Upper lobe of left lung (tissue), 6 donors: ENCODE measurements at regions not wholly inside any gene's neighbourhood (a gene's known extent, or its start where the extent isn't known, plus 50 kb on each side); places are given as distances from the start of the nearest gene placed in this dataset.
A peak's percentile ranks its signal among the peaks of the same experiment; 100 is the strongest.

Experiments
- ATAC-seq, 2 donors: fragments of 200-7000 bp; cut with Tn5 transposase; one replicate each; pipeline ENCODE4 v1.9.1; 2022; ENCODE audit warnings: mild to moderate bottlenecking in 2 of 2, moderate library complexity in 2 of 2; ENCODE audit not compliant: low FRiP score in 2 of 2
- DNase-seq, 2 donors: peaks; one replicate each; pipeline ENCODE4 v3.0.0-alpha.2; 2019 to 2020
- H3K27ac ChIP-seq, 4 donors: fragments of 200-600 bp; sonication (generic); one replicate each; pipeline ENCODE4 v1.5.1; 2016 to 2019
- H3K27me3 ChIP-seq, 4 donors: fragments of 200-600 bp; sonication (generic); one replicate each; pipeline ENCODE4 v1.5.1; 2017 to 2019
- H3K36me3 ChIP-seq, 4 donors: fragments of 200-600 bp; sonication (generic); one replicate each; pipeline ENCODE4 v1.5.1; 2016 to 2019
- H3K4me1 ChIP-seq, 4 donors: fragments of 200-600 bp; sonication (generic); one replicate each; pipeline ENCODE4 v1.5.1; 2018 to 2019
- H3K4me3 ChIP-seq, 4 donors: fragments of 200-600 bp; sonication (generic); one replicate each; pipeline ENCODE4 v1.5.1; 2017 to 2019; ENCODE audit warnings: mild to moderate bottlenecking in 2 of 4, moderate library complexity in 1 of 4
- H3K9me3 ChIP-seq, 4 donors: fragments of 200-600 bp; sonication (generic); one replicate each; pipeline ENCODE4 v1.5.1; 2018 to 2019
- CTCF ChIP-seq, 6 experiments: fragments of 450-650 bp in 4 of 6; fragments of 200-600 bp in 2 of 6; sonication (generic) in 2 of 6; IDR thresholded peaks; one replicate each; pipeline ENCODE4 v1.5.1; 2016 to 2019; ENCODE audit warnings: antibody characterized with exemption in 6 of 6
- EP300 ChIP-seq, 4 donors: sonication (generic); formaldehyde crosslinking; IDR thresholded peaks; one replicate each; pipeline ENCODE4 v1.5.1; 2017; ENCODE audit warnings: antibody characterized with exemption in 4 of 4, control low read depth in 2 of 4
- POLR2A ChIP-seq, 4 donors: fragments of 450-650 bp; IDR thresholded peaks; one replicate each; pipeline ENCODE4 v1.5.1; 2016 to 2017; ENCODE audit warnings: antibody characterized with exemption in 4 of 4, mild to moderate bottlenecking in 2 of 4
- POLR2AphosphoS5 ChIP-seq, 2 donors: sonication (generic); formaldehyde crosslinking; IDR thresholded peaks; one replicate each; pipeline ENCODE4 v1.5.1; 2017; ENCODE audit warnings: antibody characterized with exemption in 2 of 2
- WGBS, 2 donors: methylation state at CpG; one replicate each; pipeline ENCODE4 v1.1.5; 2017 to 2018; 5-methylcytosine and 5-hydroxymethylcytosine counted together
- donor health status: DM: no; HTN: no; CAD: no; lungs with moderate emphysema.
- donor health status: DM: no; HTN: yes; CAD: no; lungs with severe emphysema.

GRCh38 chr2:128773641-128774319, 455.1 kb upstream of the HS6ST1 start:
- 82 to 88% methylated on average over 16 of the region's 16 CpGs for WGBS, 2 donors
- H3K27ac ChIP-seq, result no peak overlapping the region
- H3K9me3 ChIP-seq, result no peaks in the 10 kb centered on the region
- no peaks in the 10 kb centered on the region for H3K4me1 ChIP-seq
- no peaks in the 10 kb centered on the region for H3K36me3 ChIP-seq
- no peak overlapping the region for H3K4me3 ChIP-seq
- DNase-seq, result peak in 1 of 2 donors; percentile 15
- TF ChIP-seq POLR2AphosphoS5 (IDR thresholded peaks at IDR 0.05), result no peak
- TF ChIP-seq POLR2A (IDR thresholded peaks at IDR 0.05), result no peak
- TF ChIP-seq EP300 (IDR thresholded peaks at IDR 0.05), result no peak
- TF ChIP-seq CTCF (IDR thresholded peaks at IDR 0.05), result no peak
- ATAC-seq, result no peak
- H3K27me3 ChIP-seq, result no peaks in the 10 kb centered on the region

GRCh38 chr2:128774320-128775216, 455.9 kb upstream of the HS6ST1 start:
- Histone ChIP-seq H3K27me3 (no peaks in the 10 kb centered on the region), H3K27ac (no peak overlapping the region), H3K4me1 (no peaks in the 10 kb centered on the region), H3K4me3 (no peak overlapping the region), H3K9me3 (no peaks in the 10 kb centered on the region), H3K36me3 (no peaks in the 10 kb centered on the region)
- no peak for TF ChIP-seq CTCF (IDR thresholded peaks at IDR 0.05)
- TF ChIP-seq POLR2AphosphoS5 (IDR thresholded peaks at IDR 0.05), result no peak
- no peak for TF ChIP-seq POLR2A (IDR thresholded peaks at IDR 0.05)
- no peak for TF ChIP-seq EP300 (IDR thresholded peaks at IDR 0.05)
- 79 to 83% methylated on average over 6 to 7 of the region's 7 CpGs for WGBS, 2 donors
- ATAC-seq (no peak), DNase-seq (peak in 1 of 2 donors; percentile 17)

GRCh38 chr2:128775217-128775913, 456.7 kb upstream of the HS6ST1 start:
- Histone ChIP-seq H3K9me3 (no peaks in the 10 kb centered on the region), H3K4me3 (no peak overlapping the region), H3K36me3 (no peaks in the 10 kb centered on the region), H3K27me3 (no peaks in the 10 kb centered on the region), H3K27ac (no peak overlapping the region), H3K4me1 (no peaks in the 10 kb centered on the region)
- TF ChIP-seq POLR2AphosphoS5 (IDR thresholded peaks at IDR 0.05), result no peak
- TF ChIP-seq POLR2A (IDR thresholded peaks at IDR 0.05), result no peak
- TF ChIP-seq EP300 (IDR thresholded peaks at IDR 0.05), result no peak
- TF ChIP-seq CTCF (IDR thresholded peaks at IDR 0.05), result no peak
- 81 to 91% methylated on average over 4 to 10 of the region's 10 CpGs for WGBS, 2 donors
- peak in 1 of 2 donors; percentile 12 for DNase-seq
- ATAC-seq, result no peak

- no peak overlapping the region for H3K4me3 ChIP-seq
- no peak for ATAC-seq
- H3K9me3 ChIP-seq, result no peaks in the 10 kb centered on the region
- WGBS, 2 donors, result 91 to 93% methylated on average over 4 of the region's 4 CpGs
- no peak for TF ChIP-seq POLR2AphosphoS5 (IDR thresholded peaks at IDR 0.05)
- TF ChIP-seq POLR2A (IDR thresholded peaks at IDR 0.05), result no peak
- TF ChIP-seq EP300 (IDR thresholded peaks at IDR 0.05), result no peak
- TF ChIP-seq CTCF (IDR thresholded peaks at IDR 0.05), result no peak
- no peaks in the 10 kb centered on the region for H3K4me1 ChIP-seq
- H3K27me3 ChIP-seq, result no peaks in the 10 kb centered on the region
- peak in 1 of 2 donors; percentile 9 for DNase-seq
- no peaks in the 10 kb centered on the region for H3K36me3 ChIP-seq
- H3K27ac ChIP-seq, result no peak overlapping the region
Measured at GRCh38 chr2:128775914-128776285, 457.2 kb upstream of the HS6ST1 start.
